H9 (cell line): ENCODE measurements at regions not wholly inside any gene's neighbourhood (a gene's known extent, or its start where the extent isn't known, plus 50 kb on each side); places are given as distances from the start of the nearest gene placed in this dataset.

Source experiments
- DNase-seq: peaks from one replicate; pipeline ENCODE4 v3.0.0-alpha.2; 2017
- H2AFZ ChIP-seq: one replicate; pipeline ENCODE4 v1.6.1; 2013; ENCODE audit warnings: mild to moderate bottlenecking, low read length, control low read depth, moderate library complexity
- H2AK5ac ChIP-seq: 2 replicates; pipeline ENCODE4 v1.6.1; 2013; ENCODE audit warnings: low read length, control low read depth, mixed read lengths; ENCODE audit not compliant: insufficient read length
- H2BK120ac ChIP-seq: one replicate; pipeline ENCODE4 v1.6.1; 2013; ENCODE audit warnings: low read depth, mild to moderate bottlenecking, low read length, control low read depth, inconsistent platforms; ENCODE audit not compliant: poor library complexity, severe bottlenecking
- H2BK12ac ChIP-seq: 2 replicates; pipeline ENCODE4 v1.6.1; 2013; ENCODE audit warnings: low read length, control low read depth, mixed read lengths, low read depth; ENCODE audit not compliant: insufficient read length
- H2BK15ac ChIP-seq: 2 replicates; pipeline ENCODE4 v1.6.1; 2013; ENCODE audit warnings: low read depth, low read length, control low read depth
- H2BK20ac ChIP-seq: one replicate; pipeline ENCODE4 v1.6.1; 2013; ENCODE audit warnings: low read depth, mild to moderate bottlenecking, low read length, control low read depth, inconsistent platforms; ENCODE audit not compliant: poor library complexity, severe bottlenecking
- H2BK5ac ChIP-seq: 2 replicates; pipeline ENCODE4 v1.6.1; 2013; ENCODE audit warnings: low read length, control low read depth, mixed read lengths; ENCODE audit not compliant: insufficient read length
- H3K14ac ChIP-seq: 2 replicates; pipeline ENCODE4 v1.6.1; 2013; ENCODE audit warnings: low read length, control low read depth; ENCODE audit not compliant: insufficient read depth
- H3K18ac ChIP-seq: 2 replicates; pipeline ENCODE4 v1.6.1; 2013; ENCODE audit warnings: low read depth, mild to moderate bottlenecking, mixed read lengths, low read length, control low read depth; ENCODE audit not compliant: insufficient read length
- H3K23ac ChIP-seq: 2 replicates; pipeline ENCODE4 v1.6.1; 2013; ENCODE audit warnings: low read length, control low read depth, mixed read lengths, low read depth; ENCODE audit not compliant: insufficient read length
- H3K23me2 ChIP-seq: 2 replicates; pipeline ENCODE4 v1.6.1; 2013; ENCODE audit warnings: low read depth, mild to moderate bottlenecking, mixed read lengths, low read length, control low read depth; ENCODE audit not compliant: insufficient read length, poor library complexity, severe bottlenecking
- H3K27ac ChIP-seq: 2 replicates; pipeline ENCODE4 v1.5.1; 2013; ENCODE audit warnings: low read length, control low read depth, mixed read lengths, low read depth; ENCODE audit not compliant: insufficient read length
- H3K27me3 ChIP-seq: 2 replicates; pipeline ENCODE4 v1.6.1; 2013; ENCODE audit warnings: low read length, control low read depth, inconsistent platforms; ENCODE audit not compliant: insufficient read depth
- H3K4ac ChIP-seq: 2 replicates; pipeline ENCODE4 v1.6.1; 2013; ENCODE audit warnings: low read depth, mild to moderate bottlenecking, control low read depth, inconsistent platforms, low read length, moderate library complexity
- H3K4me1 ChIP-seq: 2 replicates; pipeline ENCODE4 v1.6.1; 2013; ENCODE audit warnings: low read length, control low read depth, inconsistent platforms; ENCODE audit not compliant: insufficient read depth
- H3K4me2 ChIP-seq: 2 replicates; pipeline ENCODE4 v1.6.1; 2013; ENCODE audit warnings: low read length, control low read depth, mixed read lengths; ENCODE audit not compliant: insufficient read length, insufficient read depth
- H3K56ac ChIP-seq: 2 replicates; pipeline ENCODE4 v1.6.1; 2013; ENCODE audit warnings: low read depth, mild to moderate bottlenecking, mixed read lengths, low read length, control low read depth; ENCODE audit not compliant: insufficient read length
- H3K79me1 ChIP-seq: 2 replicates; pipeline ENCODE4 v1.6.1; 2013; ENCODE audit warnings: low read depth, mild to moderate bottlenecking, moderate library complexity, low read length, control low read depth, inconsistent platforms; ENCODE audit not compliant: insufficient read depth, poor library complexity, severe bottlenecking
- H3K79me2 ChIP-seq: 2 replicates; pipeline ENCODE4 v1.6.1; 2013; ENCODE audit warnings: low read length, control low read depth, inconsistent platforms; ENCODE audit not compliant: insufficient read depth
- H3K9ac ChIP-seq: 2 replicates; pipeline ENCODE4 v1.6.1; 2013; ENCODE audit warnings: low read length, control low read depth, mixed read lengths; ENCODE audit not compliant: insufficient read length; ENCODE audit errors: extremely low read depth
- H3K9me3 ChIP-seq: one replicate; pipeline ENCODE4 v1.6.1; 2013; ENCODE audit warnings: low read depth, low read length, inconsistent platforms; ENCODE audit not compliant: control insufficient read depth
- H3T11ph ChIP-seq: one replicate; pipeline ENCODE4 v1.6.1; 2013; ENCODE audit warnings: mild to moderate bottlenecking, low read length, control low read depth, inconsistent platforms
- H4K20me1 ChIP-seq: one replicate; pipeline ENCODE4 v1.6.1; 2013; ENCODE audit not compliant: control insufficient read depth, insufficient read length, insufficient read depth
- H4K5ac ChIP-seq: 2 replicates; pipeline ENCODE4 v1.6.1; 2013; ENCODE audit warnings: low read depth, mild to moderate bottlenecking, mixed read lengths, low read length, control low read depth; ENCODE audit not compliant: insufficient read length
- H4K8ac ChIP-seq: replicated peaks from 2 replicates; pipeline ENCODE4 v1.6.1; 2013; ENCODE audit warnings: low read length, control low read depth, mixed read lengths, low read depth; ENCODE audit not compliant: insufficient read length
- H4K91ac ChIP-seq: 2 replicates; pipeline ENCODE4 v1.6.1; 2013; ENCODE audit warnings: low read depth, mild to moderate bottlenecking, moderate library complexity, mixed read lengths, low read length, control low read depth; ENCODE audit not compliant: insufficient read length
- H3K27ac Mint-ChIP-seq, 3 experiments: 2 replicates in 2 of 3; 3 replicates in 1 of 3; pipeline ENCODE4 v1.8.0; 2020 to 2021; ENCODE audit warnings: mixed read lengths in 3 of 3, mild to moderate bottlenecking in 1 of 3, moderate library complexity in 1 of 3
- H3K27me3 Mint-ChIP-seq: 2 replicates; pipeline ENCODE4 v1.8.0; 2021; ENCODE audit warnings: low read depth, mild to moderate bottlenecking, moderate library complexity, mixed read lengths
- H3K36me3 Mint-ChIP-seq, 3 experiments: 2 replicates in 2 of 3; 3 replicates in 1 of 3; pipeline ENCODE4 v1.8.0; 2020 to 2021; ENCODE audit warnings: low read depth in 3 of 3, mixed read lengths in 3 of 3; ENCODE audit not compliant: insufficient read depth in 1 of 3
- H3K4me1 Mint-ChIP-seq, 2 experiments: 2 replicates each; pipeline ENCODE4 v1.8.0; 2020; ENCODE audit warnings: mixed read lengths in 2 of 2
- H3K4me3 Mint-ChIP-seq, 2 experiments: 2 replicates in 1 of 2; 3 replicates in 1 of 2; pipeline ENCODE4 v1.8.0; 2020 to 2021; ENCODE audit warnings: mild to moderate bottlenecking in 2 of 2, mixed read lengths in 2 of 2, moderate library complexity in 1 of 2
- H3K9me3 Mint-ChIP-seq, 2 experiments: 2 replicates in 1 of 2; 3 replicates in 1 of 2; pipeline ENCODE4 v1.8.0; 2020; ENCODE audit warnings: mild to moderate bottlenecking in 2 of 2, mixed read lengths in 2 of 2, moderate library complexity in 1 of 2
- CTCF ChIP-seq: fragments of 200-600 bp; sonication (generic); conservative IDR thresholded peaks from 3 replicates; pipeline ENCODE4 v1.8.0; 2021; ENCODE audit warnings: antibody characterized with exemption, mild to moderate bottlenecking
- WGBS: extraction: QIAGEN DNeasy Blood & Tissue Kit; methylation state at CpG from one replicate; pipeline ENCODE4 v1.1.7; 2013; ENCODE audit warnings: missing lambda C conversion rate, low lambda C conversion rate, mixed read lengths; ENCODE audit not compliant: insufficient read length; ENCODE audit errors: extremely low coverage; 5-methylcytosine and 5-hydroxymethylcytosine counted together

- WGBS = no CpG with 5 or more reads among the region's 4 CpGs
- no peaks in the 10 kb centered on the region for H3K4me1 ChIP-seq
- H2AK5ac ChIP-seq = no peak overlapping the region
- H2AFZ ChIP-seq = no peak overlapping the region
- H3K4me1 Mint-ChIP-seq = no peaks in the 10 kb centered on the region; a peak in 1 of 4 replicates
- no peak overlapping the region for H3K27ac Mint-ChIP-seq
- H3K23ac ChIP-seq = no peak overlapping the region
- H4K20me1 ChIP-seq = no peaks in the 10 kb centered on the region
- no peaks in the 10 kb centered on the region for H3K27me3 Mint-ChIP-seq
- H2BK20ac ChIP-seq = no peak overlapping the region
- H3K27ac ChIP-seq = no peak overlapping the region
- no peak overlapping the region for H3K9ac ChIP-seq
- H3K79me2 ChIP-seq = no peaks in the 10 kb centered on the region
- no peak for TF ChIP-seq CTCF
- H2BK120ac ChIP-seq = no peak overlapping the region
- no peak overlapping the region for H3K14ac ChIP-seq
- DNase-seq = no peak
- no peaks in the 10 kb centered on the region for H3K79me1 ChIP-seq
- no peak overlapping the region for H3K4ac ChIP-seq
- H3K27me3 ChIP-seq = no peaks in the 10 kb centered on the region
- H3K4me3 Mint-ChIP-seq = no peak overlapping the region
- H3K4me2 ChIP-seq = no peak overlapping the region
- H3K9me3 Mint-ChIP-seq = peaks cover 23 to 26% of the 10 kb centered on the region in 2 experiments
- H3K23me2 ChIP-seq = no peaks in the 10 kb centered on the region
- H4K8ac ChIP-seq = no peak overlapping the region
- peaks cover 8 to 23% (median 22%) of the 10 kb centered on the region in 3 experiments for H3K36me3 Mint-ChIP-seq
- H4K91ac ChIP-seq = no peak overlapping the region
- no peak overlapping the region for H2BK5ac ChIP-seq
- H3K9me3 ChIP-seq = peaks cover 6% of the 10 kb centered on the region
- no peak overlapping the region for H2BK15ac ChIP-seq
- no peak overlapping the region for H2BK12ac ChIP-seq
- H3K18ac ChIP-seq = no peak overlapping the region
- H4K5ac ChIP-seq = no peak overlapping the region
- H3T11ph ChIP-seq = no peak overlapping the region
- H3K56ac ChIP-seq = no peak overlapping the region
These were observed 258.1 kb downstream of the BMP2 start for GRCh38 chr20:7025635-7026034.
